Tibial nerve (tissue), 4 donors: ENCODE measurements at regions not wholly inside any gene's neighbourhood (a gene's known extent, or its start where the extent isn't known, plus 50 kb on each side); places are given as distances from the start of the nearest gene placed in this dataset.

ENCODE experiments used
- DNase-seq, 2 donors: peaks; one replicate each; pipeline ENCODE4 v3.0.0-alpha.2; 2019; ENCODE audit warnings: low spot score in 2 of 2
- H3K27ac ChIP-seq, 4 donors: fragments of 200-600 bp; sonication (generic) in 3 of 4; one replicate each; pipeline ENCODE4 v1.5.1; 2017 to 2019; ENCODE audit warnings: mild to moderate bottlenecking in 1 of 4
- H3K27me3 ChIP-seq, 2 donors: fragments of 200-600 bp; sonication (generic) in 1 of 2; one replicate each; pipeline versions ENCODE4 v1.5.1 to v1.6.0; 2017 to 2019
- H3K36me3 ChIP-seq, 3 donors: fragments of 200-600 bp; sonication (generic); one replicate each; pipeline ENCODE4 v1.5.1; 2018 to 2019
- H3K4me1 ChIP-seq, 4 donors: fragments of 200-600 bp; sonication (generic) in 3 of 4; one replicate each; pipeline ENCODE4 v1.5.1; 2017 to 2019
- H3K4me3 ChIP-seq, 4 donors: fragments of 200-600 bp; sonication (generic) in 3 of 4; one replicate each; pipeline ENCODE4 v1.5.1; 2017 to 2019; ENCODE audit warnings: mild to moderate bottlenecking in 1 of 4, moderate library complexity in 1 of 4
- H3K9me3 ChIP-seq, 4 donors: fragments of 200-600 bp; sonication (generic) in 3 of 4; one replicate each; pipeline ENCODE4 v1.5.1; 2017 to 2019
- EP300 ChIP-seq, 2 donors: sonication (generic); formaldehyde crosslinking; IDR thresholded peaks; one replicate each; pipeline ENCODE4 v1.6.1; 2017; ENCODE audit warnings: antibody characterized with exemption in 2 of 2, mild to moderate bottlenecking in 1 of 2
- POLR2A ChIP-seq, 2 donors: fragments of 450-650 bp; IDR thresholded peaks; one replicate each; pipeline ENCODE4 v1.6.1; 2017; ENCODE audit warnings: antibody characterized with exemption in 2 of 2, mild to moderate bottlenecking in 2 of 2, moderate library complexity in 2 of 2
- WGBS, 2 donors: methylation state at CpG; one replicate each; pipeline ENCODE4 v1.1.5; 2018; 5-methylcytosine and 5-hydroxymethylcytosine counted together
- TF ChIP-seq, protein P1 (sequence below), 5 experiments: fragments of 200-600 bp in 3 of 5; fragments of 450-650 bp in 2 of 5; sonication (generic) in 3 of 5; IDR thresholded peaks; one replicate each; pipeline ENCODE4 v1.5.1; 2016 to 2019; ENCODE audit warnings: antibody characterized with exemption in 5 of 5, mild to moderate bottlenecking in 3 of 5, moderate library complexity in 2 of 5

DNA sequence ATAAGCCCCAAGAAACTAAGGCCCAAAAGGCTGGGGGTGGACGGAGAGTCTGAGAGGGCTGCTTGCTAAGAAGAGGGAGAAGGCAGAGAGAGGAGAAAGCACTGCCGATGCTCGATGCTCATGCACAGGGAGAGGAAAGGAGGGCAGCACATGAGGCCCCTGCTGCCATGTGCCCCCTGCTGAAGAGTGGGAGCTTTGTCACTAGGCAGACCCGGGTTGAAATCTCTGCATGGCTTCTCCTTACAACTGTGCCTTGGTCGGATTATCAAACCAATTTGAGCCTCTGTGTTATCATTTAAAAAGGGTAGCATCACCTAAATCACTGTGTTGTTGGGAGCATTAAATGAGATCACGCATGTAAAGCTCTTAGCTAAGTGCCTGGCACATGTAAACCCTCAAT lies 330.5 kb downstream of the NXPE2 start:
- Histone ChIP-seq H3K9me3 (peaks cover 0 to under 1% (median 0%) of the 10 kb centered on the region in 4 donors), H3K4me3 (no peak overlapping the region), H3K36me3 (no peaks in the 10 kb centered on the region), H3K27ac (no peak overlapping the region), H3K4me1 (no peaks in the 10 kb centered on the region), H3K27me3 (no peaks in the 10 kb centered on the region)
- TF ChIP-seq, protein P1, sequence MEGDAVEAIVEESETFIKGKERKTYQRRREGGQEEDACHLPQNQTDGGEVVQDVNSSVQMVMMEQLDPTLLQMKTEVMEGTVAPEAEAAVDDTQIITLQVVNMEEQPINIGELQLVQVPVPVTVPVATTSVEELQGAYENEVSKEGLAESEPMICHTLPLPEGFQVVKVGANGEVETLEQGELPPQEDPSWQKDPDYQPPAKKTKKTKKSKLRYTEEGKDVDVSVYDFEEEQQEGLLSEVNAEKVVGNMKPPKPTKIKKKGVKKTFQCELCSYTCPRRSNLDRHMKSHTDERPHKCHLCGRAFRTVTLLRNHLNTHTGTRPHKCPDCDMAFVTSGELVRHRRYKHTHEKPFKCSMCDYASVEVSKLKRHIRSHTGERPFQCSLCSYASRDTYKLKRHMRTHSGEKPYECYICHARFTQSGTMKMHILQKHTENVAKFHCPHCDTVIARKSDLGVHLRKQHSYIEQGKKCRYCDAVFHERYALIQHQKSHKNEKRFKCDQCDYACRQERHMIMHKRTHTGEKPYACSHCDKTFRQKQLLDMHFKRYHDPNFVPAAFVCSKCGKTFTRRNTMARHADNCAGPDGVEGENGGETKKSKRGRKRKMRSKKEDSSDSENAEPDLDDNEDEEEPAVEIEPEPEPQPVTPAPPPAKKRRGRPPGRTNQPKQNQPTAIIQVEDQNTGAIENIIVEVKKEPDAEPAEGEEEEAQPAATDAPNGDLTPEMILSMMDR (IDR thresholded peaks at IDR 0.05): no peak
- TF ChIP-seq EP300 (IDR thresholded peaks at IDR 0.05): no peak
- 54 to 55% methylated on average over 6 of the region's 6 CpGs for WGBS, 2 donors
- DNase-seq: no peak

DNA sequence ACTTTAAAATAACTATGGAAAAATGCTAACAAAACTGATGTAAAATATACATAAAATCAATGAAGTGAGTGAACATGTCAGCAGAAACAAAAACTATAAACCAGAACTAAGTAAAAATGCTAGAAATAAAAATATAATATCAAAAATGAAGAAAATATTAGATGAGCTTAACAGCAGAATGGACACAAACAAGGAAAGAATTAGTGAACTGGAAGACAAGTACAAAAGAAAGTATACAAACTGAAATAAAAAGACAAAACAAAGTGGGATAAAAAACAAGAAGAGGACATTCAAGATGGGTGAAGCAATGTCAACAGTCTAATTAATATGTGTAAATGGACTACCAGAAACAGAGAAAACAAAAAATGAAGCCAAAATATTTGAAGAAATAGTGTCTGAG lies 339.2 kb downstream of the NXPE2 start:
- TF ChIP-seq, protein P1 (IDR thresholded peaks at IDR 0.05): no peak
- TF ChIP-seq EP300 (IDR thresholded peaks at IDR 0.05) (no peak), POLR2A (IDR thresholded peaks at IDR 0.05) (no peak)

GRCh38 chr11:115030166-115030565 lies 351.8 kb downstream of the NXPE2 start:
- no peak for TF ChIP-seq POLR2A (IDR thresholded peaks at IDR 0.05)
- TF ChIP-seq EP300 (IDR thresholded peaks at IDR 0.05): no peak
- TF ChIP-seq, protein P1 (IDR thresholded peaks at IDR 0.05): no peak
- no peak for DNase-seq
- no peaks in the 10 kb centered on the region for H3K36me3 ChIP-seq

More for the DNA sequence above, 339.2 kb downstream of the NXPE2 start:
- Histone ChIP-seq H3K9me3 (peaks cover 0 to 44% (median 4%) of the 10 kb centered on the region in 4 donors), H3K4me1 (no peaks in the 10 kb centered on the region), H3K27ac (no peak overlapping the region), H3K36me3 (no peaks in the 10 kb centered on the region), H3K27me3 (no peaks in the 10 kb centered on the region), H3K4me3 (no peak overlapping the region)
- no peak for DNase-seq

GRCh38 chr11:115036406-115037180 lies 358.3 kb downstream of the NXPE2 start:
- Histone ChIP-seq H3K4me3 (no peak overlapping the region), H3K27ac (no peak overlapping the region), H3K4me1 (no peaks in the 10 kb centered on the region), H3K9me3 (no peaks in the 10 kb centered on the region), H3K27me3 (no peaks in the 10 kb centered on the region), H3K36me3 (no peaks in the 10 kb centered on the region)
- TF ChIP-seq EP300 (IDR thresholded peaks at IDR 0.05) (no peak), POLR2A (IDR thresholded peaks at IDR 0.05) (no peak)
- TF ChIP-seq, protein P1 (IDR thresholded peaks at IDR 0.05): no peak
- DNase-seq: no peak
- 86 to 90% methylated on average over 7 of the region's 7 CpGs for WGBS, 2 donors

More at GRCh38 chr11:115030166-115030565, 351.8 kb downstream of the NXPE2 start:
- Histone ChIP-seq H3K4me1 (no peaks in the 10 kb centered on the region), H3K4me3 (no peak overlapping the region), H3K27me3 (no peaks in the 10 kb centered on the region), H3K27ac (no peak overlapping the region), H3K9me3 (no peaks in the 10 kb centered on the region)

DNA sequence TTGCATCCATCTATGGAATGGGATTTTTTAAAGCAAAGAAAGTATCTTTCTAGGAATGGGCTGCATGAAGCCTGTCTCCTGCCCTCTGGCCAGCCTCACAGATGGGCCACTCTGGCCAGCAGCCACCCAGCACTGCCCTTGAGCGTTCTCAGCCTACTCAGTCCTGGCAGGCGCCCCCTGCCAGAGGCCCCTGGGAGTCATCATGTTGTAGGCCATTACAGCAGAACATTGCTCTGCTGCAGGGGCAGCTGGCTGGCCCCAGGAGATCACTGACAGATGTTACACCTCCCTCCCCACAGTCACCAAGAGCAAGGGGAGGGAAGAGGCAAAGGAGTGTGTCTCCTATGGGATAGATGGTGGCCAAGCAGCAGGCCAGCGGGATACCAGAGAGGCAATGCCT lies 363.7 kb downstream of the NXPE2 start:
- no peak overlapping the region for H3K27ac ChIP-seq
- no peaks in the 10 kb centered on the region for H3K4me1 ChIP-seq
- WGBS, 2 donors: 40 to 54% methylated on average over 2 to 3 of the region's 3 CpGs

More for the DNA sequence above, 363.7 kb downstream of the NXPE2 start:
- Histone ChIP-seq H3K36me3 (no peaks in the 10 kb centered on the region), H3K27me3 (no peaks in the 10 kb centered on the region), H3K4me3 (no peak overlapping the region), H3K9me3 (no peaks in the 10 kb centered on the region)
- DNase-seq: no peak
- TF ChIP-seq POLR2A (IDR thresholded peaks at IDR 0.05) (no peak), EP300 (IDR thresholded peaks at IDR 0.05) (no peak)
- TF ChIP-seq, protein P1 (IDR thresholded peaks at IDR 0.05): no peak
